Naive thymus-derived CD8-positive, alpha-beta T cell (primary cell): ENCODE measurements at regions not wholly inside any gene's neighbourhood (a gene's known extent, or its start where the extent isn't known, plus 50 kb on each side); places are given as distances from the start of the nearest gene placed in this dataset.

ENCODE experiments used
- ATAC-seq, 2 donors: fragments of 150-1000 bp; cut with Tn5 transposase in 1 of 2; sonication (Bioruptor Pico), chemical (Tn5 transposase) in 1 of 2; 1 replicate in 1 of 2; 2 replicates in 1 of 2; pipeline ENCODE4 v1.10.0; 2021; ENCODE audit warnings: mild to moderate bottlenecking in 2 of 2, moderate library complexity in 2 of 2
- POLR2A ChIA-PET: fragments of 350-600 bp; sonication (Branson Sonifier 250); formaldehyde crosslinking; loops from one replicate; lab custom pipeline; 2021; ENCODE audit warnings: antibody characterized with exemption; lab: Charles Lee
- DNase-seq, 10 donors: peaks; one replicate each; pipeline versions ENCODE4 v3.0.0 to v3.0.0-alpha.2; 2020 to 2022
- H3K27ac Mint-ChIP-seq, 10 donors: one replicate each; pipeline ENCODE4 v1.8.0; 2020 to 2022; ENCODE audit warnings: mild to moderate bottlenecking in 10 of 10, mixed read lengths in 10 of 10, moderate library complexity in 4 of 10, inconsistent platforms in 1 of 10
- H3K27me3 Mint-ChIP-seq, 5 donors: one replicate each; pipeline ENCODE4 v1.8.0; 2021 to 2022; ENCODE audit warnings: mixed read lengths in 5 of 5
- H3K36me3 Mint-ChIP-seq, 3 donors: one replicate each; pipeline ENCODE4 v1.8.0; 2020 to 2022; ENCODE audit warnings: mixed read lengths in 3 of 3, mild to moderate bottlenecking in 2 of 3, inconsistent platforms in 1 of 3
- H3K4me1 Mint-ChIP-seq, 4 donors: one replicate each; pipeline ENCODE4 v1.8.0; 2021 to 2022; ENCODE audit warnings: mixed read lengths in 4 of 4
- H3K4me3 Mint-ChIP-seq, 10 donors: one replicate each; pipeline ENCODE4 v1.8.0; 2020 to 2022; ENCODE audit warnings: mild to moderate bottlenecking in 10 of 10, mixed read lengths in 10 of 10, moderate library complexity in 6 of 10, inconsistent platforms in 1 of 10
- H3K9me3 Mint-ChIP-seq, 9 donors: one replicate each; pipeline ENCODE4 v1.8.0; 2020 to 2022; ENCODE audit warnings: mixed read lengths in 9 of 9, mild to moderate bottlenecking in 3 of 9, inconsistent platforms in 1 of 9, moderate library complexity in 1 of 9

GRCh38 chr2:234631646-234632514 lies 135.0 kb upstream of the ARL4C start:
- no peaks in the 10 kb centered on the region for H3K4me1 Mint-ChIP-seq
- DNase-seq (no peak), ATAC-seq (no peak)
- peaks cover 6 to 28% (median 9%) of the 10 kb centered on the region in 5 donors for H3K27me3 Mint-ChIP-seq
- H3K27ac Mint-ChIP-seq, result no peak overlapping the region
- peaks cover 0 to 4% (median under 1%) of the 10 kb centered on the region in 9 donors for H3K9me3 Mint-ChIP-seq
- H3K36me3 Mint-ChIP-seq, result no peaks in the 10 kb centered on the region
- H3K4me3 Mint-ChIP-seq, result no peak overlapping the region
- POLR2A ChIA-PET, result no interaction called here

DNA sequence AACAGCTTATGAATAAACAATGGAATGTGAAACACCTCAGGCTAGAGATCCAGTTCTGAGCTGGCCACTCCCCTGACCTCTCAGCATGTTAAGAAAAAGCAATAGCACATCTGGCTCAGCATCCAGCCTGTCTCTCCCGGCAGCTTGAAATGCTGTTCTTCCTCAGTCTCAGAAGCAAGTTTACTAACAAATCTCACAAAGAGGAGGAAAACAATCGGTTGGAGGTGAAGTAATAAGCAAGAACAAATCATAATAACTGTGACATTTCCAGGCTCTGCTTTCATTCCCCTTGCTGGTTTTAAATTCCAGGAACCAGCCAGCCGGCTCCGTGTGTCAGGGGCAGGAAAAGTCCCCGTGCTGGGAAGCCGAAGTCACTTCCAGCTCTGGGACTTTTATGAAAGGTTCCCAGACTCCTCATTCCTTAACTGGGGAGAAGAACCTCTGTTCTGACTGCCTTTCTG lies 133.9 kb upstream of the ARL4C start:
- Mint-ChIP-seq H3K36me3 (no peaks in the 10 kb centered on the region), H3K9me3 (peaks cover 0 to 2% (median 0%) of the 10 kb centered on the region in 9 donors), H3K4me3 (no peak overlapping the region), H3K27ac (no peak overlapping the region), H3K27me3 (peaks cover 6 to 30% (median 9%) of the 10 kb centered on the region in 5 donors), H3K4me1 (no peaks in the 10 kb centered on the region)
- no peak for ATAC-seq
- no peak for DNase-seq
- POLR2A ChIA-PET, result no interaction called here

- POLR2A ChIA-PET, result no interaction called here
- Mint-ChIP-seq H3K9me3 (no peaks in the 10 kb centered on the region), H3K27me3 (peaks cover 6 to 30% (median 9%) of the 10 kb centered on the region in 5 donors), H3K4me3 (no peak overlapping the region), H3K36me3 (no peaks in the 10 kb centered on the region), H3K4me1 (no peaks in the 10 kb centered on the region), H3K27ac (no peak overlapping the region)
- DNase-seq (no peak), ATAC-seq (no peak)
Observed at GRCh38 chr2:234629596-234629995, 132.7 kb upstream of the ARL4C start.

DNA sequence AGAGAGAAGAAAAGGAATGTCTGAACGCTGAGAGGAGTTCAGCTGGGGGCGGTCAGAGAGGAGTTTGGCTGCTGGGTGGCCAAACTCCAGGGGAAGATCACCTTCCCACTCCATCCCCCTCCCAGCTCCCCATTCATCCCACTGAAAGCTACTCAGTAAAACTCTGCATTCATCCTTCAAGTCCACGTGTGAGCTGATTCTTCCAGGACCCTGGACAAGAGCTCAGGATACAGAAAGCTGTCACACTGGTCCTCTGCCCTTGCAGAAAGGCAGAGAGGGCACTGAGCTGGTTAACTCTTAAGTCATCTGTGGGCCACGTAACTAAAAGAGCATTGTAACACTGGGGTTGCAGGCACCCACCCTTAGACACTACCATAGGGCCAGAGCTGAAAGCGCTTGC lies 132.1 kb upstream of the ARL4C start:
- Mint-ChIP-seq H3K36me3 (no peaks in the 10 kb centered on the region), H3K27me3 (peaks cover 6 to 30% (median 9%) of the 10 kb centered on the region in 5 donors), H3K9me3 (no peaks in the 10 kb centered on the region), H3K4me1 (no peaks in the 10 kb centered on the region), H3K4me3 (no peak overlapping the region), H3K27ac (no peak overlapping the region)
- POLR2A ChIA-PET, result no interaction called here
- DNase-seq (no peak), ATAC-seq (no peak)

- H3K4me3 Mint-ChIP-seq, result no peak overlapping the region
- H3K4me1 Mint-ChIP-seq, result no peaks in the 10 kb centered on the region
- no peak overlapping the region for H3K27ac Mint-ChIP-seq
- no peak for ATAC-seq
- no peak for DNase-seq
- H3K9me3 Mint-ChIP-seq, result no peaks in the 10 kb centered on the region
- POLR2A ChIA-PET, result no interaction called here
- no peaks in the 10 kb centered on the region for H3K36me3 Mint-ChIP-seq
- peaks cover 5 to 19% (median 8%) of the 10 kb centered on the region in 5 donors for H3K27me3 Mint-ChIP-seq
Observed at GRCh38 chr2:234627308-234627707, 130.4 kb upstream of the ARL4C start.

GRCh38 chr2:234626566-234627130 lies 129.8 kb upstream of the ARL4C start:
- H3K4me1 Mint-ChIP-seq, result no peaks in the 10 kb centered on the region
- H3K27ac Mint-ChIP-seq, result no peak overlapping the region

DNA sequence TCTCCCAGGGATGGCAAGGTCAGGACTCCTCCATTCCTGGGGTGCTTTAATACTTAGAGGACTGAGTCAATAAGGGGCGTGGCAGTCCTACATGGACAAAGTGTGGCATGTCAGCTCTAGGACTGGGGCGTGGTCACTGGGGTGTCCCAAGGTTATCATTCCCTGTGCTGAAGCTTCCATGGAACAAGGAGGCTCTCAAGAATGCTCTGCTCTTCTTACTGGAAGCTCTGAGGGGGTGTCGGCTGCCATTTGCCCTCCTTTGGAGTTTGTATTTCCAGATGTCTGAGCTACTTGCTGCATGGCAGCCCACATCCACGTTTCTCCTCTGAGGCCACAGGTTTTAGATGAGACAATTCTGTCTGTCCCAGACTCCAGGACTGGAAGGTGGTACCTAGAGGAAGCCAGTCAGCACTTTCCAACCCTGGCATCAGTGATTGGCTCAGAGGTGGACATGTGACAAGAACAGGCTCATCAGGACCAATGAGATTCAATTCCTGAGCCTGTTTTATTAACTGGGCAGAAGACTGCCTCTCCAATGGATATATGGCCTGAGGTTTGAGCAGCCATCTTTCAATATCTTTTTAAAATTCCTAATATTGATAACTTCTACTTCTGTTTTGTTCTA lies 128.9 kb upstream of the ARL4C start:
- no peaks in the 10 kb centered on the region for H3K9me3 Mint-ChIP-seq
- H3K27ac Mint-ChIP-seq, result no peak overlapping the region
- POLR2A ChIA-PET, result no interaction called here
- ATAC-seq, result no peak
- H3K27me3 Mint-ChIP-seq, result peaks cover 3 to 13% (median 5%) of the 10 kb centered on the region in 5 donors
- no peak overlapping the region for H3K4me3 Mint-ChIP-seq
- H3K4me1 Mint-ChIP-seq, result no peaks in the 10 kb centered on the region
- DNase-seq, result no peak
- H3K36me3 Mint-ChIP-seq, result no peaks in the 10 kb centered on the region

More at GRCh38 chr2:234626566-234627130, 129.8 kb upstream of the ARL4C start:
- Mint-ChIP-seq H3K36me3 (no peaks in the 10 kb centered on the region), H3K27me3 (peaks cover 5 to 15% (median 6%) of the 10 kb centered on the region in 5 donors), H3K4me3 (no peak overlapping the region), H3K9me3 (no peaks in the 10 kb centered on the region)
- POLR2A ChIA-PET, result no interaction called here
- no peak for DNase-seq
- ATAC-seq, result no peak

GRCh38 chr2:234623521-234623991 lies 126.7 kb upstream of the ARL4C start:
- POLR2A ChIA-PET, result no interaction called here
- no peak for DNase-seq
- no peak overlapping the region for H3K4me3 Mint-ChIP-seq
- no peaks in the 10 kb centered on the region for H3K36me3 Mint-ChIP-seq
- peaks cover 4 to 12% (median 8%) of the 10 kb centered on the region in 4 donors for H3K4me1 Mint-ChIP-seq
- H3K9me3 Mint-ChIP-seq, result no peaks in the 10 kb centered on the region
- peaks cover 0 to 12% (median 1%) of the 10 kb centered on the region in 5 donors for H3K27me3 Mint-ChIP-seq
- no peak for ATAC-seq
- H3K27ac Mint-ChIP-seq, result no peak overlapping the region

- no peaks in the 10 kb centered on the region for H3K9me3 Mint-ChIP-seq
- no peak overlapping the region for H3K4me3 Mint-ChIP-seq
- peaks cover 0 to 2% (median 0%) of the 10 kb centered on the region in 5 donors for H3K27me3 Mint-ChIP-seq
- ATAC-seq, result no peak
- no peak for DNase-seq
- H3K36me3 Mint-ChIP-seq, result no peaks in the 10 kb centered on the region
- H3K27ac Mint-ChIP-seq, result no peak overlapping the region
- peaks cover 4 to 12% (median 8%) of the 10 kb centered on the region in 4 donors for H3K4me1 Mint-ChIP-seq
- POLR2A ChIA-PET, result no interaction called here
Observed at GRCh38 chr2:234621120-234621519, 124.2 kb upstream of the ARL4C start.

DNA sequence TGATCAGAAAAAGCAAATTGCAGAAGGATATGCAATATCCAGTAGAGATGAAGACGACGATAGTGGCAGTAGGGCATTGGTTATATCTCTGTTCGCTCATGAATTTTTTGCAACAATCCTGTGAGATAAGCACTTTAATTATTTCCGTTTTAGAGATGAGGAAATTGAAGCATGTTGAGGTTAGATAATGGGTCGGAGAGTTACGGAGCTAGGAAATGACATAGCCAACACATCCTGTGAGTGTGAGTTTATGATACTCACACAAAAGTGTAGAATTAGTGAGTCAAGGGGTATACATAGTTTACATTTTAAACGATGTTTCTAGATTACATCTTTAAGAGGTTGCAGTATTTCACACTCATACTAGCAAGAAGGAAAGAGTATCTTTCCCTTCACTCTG lies 123.1 kb upstream of the ARL4C start:
- Mint-ChIP-seq H3K4me1 (peaks cover 4 to 12% (median 8%) of the 10 kb centered on the region in 4 donors), H3K9me3 (no peaks in the 10 kb centered on the region), H3K4me3 (peak overlapping the region in 3 of 10 donors; percentile 1 to 36 (median 5)), H3K27ac (no peak overlapping the region), H3K36me3 (no peaks in the 10 kb centered on the region), H3K27me3 (peaks cover 0 to 2% (median 0%) of the 10 kb centered on the region in 5 donors)
- ATAC-seq, result no peak
- no peak for DNase-seq
- POLR2A ChIA-PET, result no interaction called here

GRCh38 chr2:234615643-234616356 lies 118.9 kb upstream of the ARL4C start:
- POLR2A ChIA-PET, result no interaction called here
- Mint-ChIP-seq H3K4me1 (peaks cover 4 to 12% (median 8%) of the 10 kb centered on the region in 4 donors), H3K9me3 (peaks cover 2 to 15% (median 8%) of the 10 kb centered on the region in 9 donors), H3K27ac (no peak overlapping the region), H3K27me3 (peaks cover 0 to 15% (median 8%) of the 10 kb centered on the region in 5 donors), H3K36me3 (peaks cover 0 to 8% (median 1%) of the 10 kb centered on the region in 3 donors), H3K4me3 (no peak overlapping the region)
- ATAC-seq (no peak), DNase-seq (no peak)

- peaks cover 14 to 39% (median 15%) of the 10 kb centered on the region in 5 donors for H3K27me3 Mint-ChIP-seq
- H3K9me3 Mint-ChIP-seq, result peaks cover 2 to 17% (median 8%) of the 10 kb centered on the region in 9 donors
- no peaks in the 10 kb centered on the region for H3K4me1 Mint-ChIP-seq
- peaks cover 0 to 8% (median 1%) of the 10 kb centered on the region in 3 donors for H3K36me3 Mint-ChIP-seq
- ATAC-seq (no peak), DNase-seq (no peak)
- H3K27ac Mint-ChIP-seq, result no peak overlapping the region
- POLR2A ChIA-PET, result no interaction called here
- H3K4me3 Mint-ChIP-seq, result no peak overlapping the region
Observed at GRCh38 chr2:234611209-234611608, 114.3 kb upstream of the ARL4C start.
